GM12892 (cell line): ENCODE measurements at regions not wholly inside any gene's neighbourhood (a gene's known extent, or its start where the extent isn't known, plus 50 kb on each side); places are given as distances from the start of the nearest gene placed in this dataset.

Experiments used
- POLR2A ChIP-seq: IDR thresholded peaks from 2 replicates; pipeline ENCODE4 v1.6.1; 2011; ENCODE audit warnings: low read depth, low read length, control low read depth
- POLR2AphosphoS5 ChIP-seq: IDR thresholded peaks from 2 replicates; pipeline ENCODE4 v1.6.1; 2011; ENCODE audit warnings: low read depth, low read length, control low read depth

DNA sequence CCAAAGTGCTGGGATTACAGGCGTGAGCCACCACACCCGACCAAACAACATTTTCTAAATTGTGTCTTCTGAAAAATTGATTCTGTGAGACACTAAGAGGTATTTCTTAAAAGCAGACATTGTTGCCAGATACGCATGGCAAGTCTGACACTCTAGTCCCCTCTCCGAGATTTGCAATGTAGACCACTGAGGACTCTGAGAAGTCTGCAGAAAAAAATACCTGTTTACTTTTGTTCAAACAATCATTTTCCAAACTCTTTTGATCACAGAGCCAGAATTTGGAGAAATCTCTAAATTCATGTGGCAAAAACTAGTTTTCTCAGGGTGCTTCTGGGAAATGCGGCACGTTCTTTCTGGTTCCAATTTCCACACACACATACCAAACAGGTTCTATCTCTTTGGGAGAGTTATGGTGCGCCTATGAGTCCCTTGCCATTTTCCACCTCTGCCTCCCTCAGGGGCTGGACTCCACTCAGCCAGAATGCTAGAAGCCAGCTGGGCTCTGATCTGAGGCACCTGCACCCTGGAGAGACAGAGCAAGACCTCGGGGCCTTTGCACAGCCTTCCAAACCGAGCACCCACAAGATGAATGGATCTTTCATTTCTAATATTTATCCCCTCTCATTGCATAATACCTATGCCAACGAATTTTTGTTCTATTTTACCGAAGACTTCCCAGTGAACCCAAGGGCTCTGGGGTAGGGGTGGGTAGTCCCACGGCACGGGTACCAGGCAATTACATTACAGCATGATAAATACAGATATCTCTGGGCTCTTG, 152.7 kb downstream of the MYCN start:
- no peak for TF ChIP-seq POLR2A
- no peak for TF ChIP-seq POLR2AphosphoS5
